ENCODE measurements at regions not wholly inside any gene's neighbourhood (a gene's known extent, or its start where the extent isn't known, plus 50 kb on each side); places are given as distances from the start of the nearest gene placed in this dataset.

DNA sequence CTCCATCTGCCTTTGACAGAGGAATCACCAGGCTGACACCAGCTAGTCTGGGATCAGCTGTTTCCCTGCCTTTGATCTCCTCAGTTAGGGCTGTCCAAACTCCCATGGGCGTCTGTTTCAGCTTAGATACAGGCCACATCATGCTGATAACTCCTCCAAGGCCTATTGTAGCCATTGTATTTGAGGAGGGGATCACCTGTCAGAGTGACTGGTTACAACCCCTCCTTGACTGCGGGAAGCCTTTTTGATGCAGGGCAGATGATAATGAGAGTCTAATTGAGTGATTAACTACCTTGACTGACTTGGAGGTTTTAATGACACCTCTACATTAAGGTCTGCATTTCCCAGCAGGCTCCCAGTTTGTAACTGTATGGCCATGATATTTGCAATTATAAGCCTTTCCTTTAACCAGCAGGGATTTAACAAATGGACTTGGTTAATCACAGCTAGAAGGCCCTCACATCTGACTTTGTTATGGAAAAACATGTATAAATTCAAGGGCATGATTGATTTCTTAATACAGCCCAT, 863.5 kb downstream of the KCNJ2 start:
- TF ChIP-seq TAF1 (IDR thresholded peaks at IDR 0.05; ENCODE audit: low read depth, low read length): no peak
- no peak for TF ChIP-seq POLR2A (IDR thresholded peaks at IDR 0.05; ENCODE audit: low read depth, low read length)
- no peak for TF ChIP-seq POU2F2 (IDR thresholded peaks at IDR 0.05; ENCODE audit: low read depth, low read length)
- no peak for TF ChIP-seq PAX5 (IDR thresholded peaks at IDR 0.05; ENCODE audit: insufficient read depth, low read length, severe bottlenecking)
- no peak for TF ChIP-seq SPI1 (IDR thresholded peaks at IDR 0.05; ENCODE audit: low read depth, low read length)
- TF ChIP-seq POLR2AphosphoS5 (IDR thresholded peaks at IDR 0.05; ENCODE audit: low read depth, low read length): no peak

DNA sequence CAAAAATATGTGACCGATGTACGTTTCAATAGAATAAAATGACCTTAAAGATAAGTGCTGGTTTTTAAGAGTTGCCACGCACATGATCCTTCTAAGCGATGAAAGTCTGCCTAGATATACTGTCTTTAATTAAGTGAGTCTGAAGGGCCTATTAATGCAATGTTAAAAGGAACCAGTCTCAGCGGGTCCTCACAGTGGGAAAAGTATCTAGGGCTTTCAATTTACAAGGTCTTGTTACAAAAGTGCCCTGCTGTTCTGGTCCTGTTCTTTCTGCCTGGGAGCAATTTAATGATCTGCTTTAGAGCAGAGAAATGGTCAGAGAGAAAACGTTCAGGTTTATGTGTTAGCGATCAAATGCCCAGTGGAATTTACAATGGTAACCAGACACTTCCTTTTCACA, 864.0 kb downstream of the KCNJ2 start:
- FAIRE-seq (no peak), DNase-seq (ENCODE audit: insufficient read length, low spot score) (no peak)
- no peak for TF ChIP-seq SPI1 (IDR thresholded peaks at IDR 0.05; ENCODE audit: low read depth, low read length)

More for the DNA sequence above, 863.5 kb downstream of the KCNJ2 start:
- FAIRE-seq: no peak
- no peak for DNase-seq (ENCODE audit: insufficient read length, low spot score)

DNA sequence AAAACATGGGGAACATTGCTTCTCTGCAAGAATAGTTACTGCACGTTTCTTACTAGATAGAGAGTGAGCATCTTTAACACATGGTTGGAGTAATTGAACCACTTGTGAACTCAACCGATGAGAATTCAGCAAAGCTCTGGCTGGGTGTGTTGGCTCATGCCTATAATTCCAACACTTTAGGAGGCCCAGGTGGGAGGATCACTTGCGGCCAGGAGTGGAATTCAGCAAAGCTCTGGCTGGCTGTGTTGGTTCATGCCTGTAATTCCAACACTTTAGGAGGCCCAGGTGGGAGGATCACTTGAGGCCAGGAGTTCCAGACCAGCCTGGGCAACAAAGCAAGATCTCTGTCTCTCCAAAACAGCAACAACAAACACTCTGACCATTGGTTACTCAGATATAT, 865.9 kb downstream of the KCNJ2 start:
- no peak for FAIRE-seq
- TF ChIP-seq POU2F2 (IDR thresholded peaks at IDR 0.05; ENCODE audit: low read depth, low read length) (no peak), POLR2A (IDR thresholded peaks at IDR 0.05; ENCODE audit: low read depth, low read length) (no peak), TAF1 (IDR thresholded peaks at IDR 0.05; ENCODE audit: low read depth, low read length) (no peak), SPI1 (IDR thresholded peaks at IDR 0.05; ENCODE audit: low read depth, low read length) (no peak), PAX5 (IDR thresholded peaks at IDR 0.05; ENCODE audit: insufficient read depth, low read length, severe bottlenecking) (no peak), POLR2AphosphoS5 (IDR thresholded peaks at IDR 0.05; ENCODE audit: low read depth, low read length) (no peak)

DNA sequence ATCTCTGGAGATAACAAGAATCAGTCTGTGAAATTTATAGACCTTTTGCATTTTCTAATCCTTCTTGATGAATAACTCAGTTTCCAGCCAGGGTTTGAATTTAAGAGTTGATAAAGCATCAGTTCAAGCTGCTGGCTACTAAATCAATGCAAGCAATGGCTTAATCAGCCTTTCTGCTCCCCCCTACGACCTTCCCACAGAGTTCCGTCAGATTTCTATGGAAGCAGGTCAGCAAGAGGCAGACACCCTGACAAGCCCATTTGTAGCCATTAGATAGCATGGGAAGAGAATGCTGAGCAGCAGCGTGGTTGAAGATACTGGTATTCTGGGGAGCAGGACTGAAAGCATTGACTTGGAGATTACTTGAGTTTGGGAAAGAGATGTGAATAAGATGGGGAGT, 868.1 kb downstream of the KCNJ2 start:
- TF ChIP-seq PAX5 (IDR thresholded peaks at IDR 0.05; ENCODE audit: insufficient read depth, low read length, severe bottlenecking) (no peak), TAF1 (IDR thresholded peaks at IDR 0.05; ENCODE audit: low read depth, low read length) (no peak), POU2F2 (IDR thresholded peaks at IDR 0.05; ENCODE audit: low read depth, low read length) (no peak), POLR2A (IDR thresholded peaks at IDR 0.05; ENCODE audit: low read depth, low read length) (no peak)
- DNase-seq (ENCODE audit: insufficient read length, low spot score) (no peak), FAIRE-seq (no peak)

More for the DNA sequence above, 865.9 kb downstream of the KCNJ2 start:
- DNase-seq (ENCODE audit: insufficient read length, low spot score): no peak

DNA sequence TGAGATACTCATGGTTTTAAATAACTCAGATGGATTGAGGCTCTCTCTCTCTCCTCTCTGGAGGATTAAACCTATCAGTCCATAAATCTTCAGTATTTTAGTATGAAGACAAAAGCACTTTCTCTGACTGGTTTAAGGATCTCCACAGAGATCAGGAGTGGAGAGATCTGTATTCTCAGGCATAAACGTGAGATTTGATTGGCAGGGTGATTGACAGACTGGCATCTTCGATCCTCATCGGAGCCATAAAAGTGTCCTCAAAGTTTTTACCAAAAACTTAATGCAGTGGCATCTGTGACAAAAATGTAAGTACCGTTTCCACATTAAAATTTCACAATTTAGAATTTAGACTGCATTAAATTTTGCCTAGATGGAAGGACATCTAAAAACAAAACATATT, 870.1 kb downstream of the KCNJ2 start:
- no peak for DNase-seq (ENCODE audit: insufficient read length, low spot score)
- TF ChIP-seq POU2F2 (IDR thresholded peaks at IDR 0.05; ENCODE audit: low read depth, low read length): no peak
- TF ChIP-seq POLR2AphosphoS5 (IDR thresholded peaks at IDR 0.05; ENCODE audit: low read depth, low read length): no peak
- no peak for TF ChIP-seq PAX5 (IDR thresholded peaks at IDR 0.05; ENCODE audit: insufficient read depth, low read length, severe bottlenecking)
- no peak for TF ChIP-seq TAF1 (IDR thresholded peaks at IDR 0.05; ENCODE audit: low read depth, low read length)
- TF ChIP-seq SPI1 (IDR thresholded peaks at IDR 0.05; ENCODE audit: low read depth, low read length): no peak
- TF ChIP-seq POLR2A (IDR thresholded peaks at IDR 0.05; ENCODE audit: low read depth, low read length): no peak

DNA sequence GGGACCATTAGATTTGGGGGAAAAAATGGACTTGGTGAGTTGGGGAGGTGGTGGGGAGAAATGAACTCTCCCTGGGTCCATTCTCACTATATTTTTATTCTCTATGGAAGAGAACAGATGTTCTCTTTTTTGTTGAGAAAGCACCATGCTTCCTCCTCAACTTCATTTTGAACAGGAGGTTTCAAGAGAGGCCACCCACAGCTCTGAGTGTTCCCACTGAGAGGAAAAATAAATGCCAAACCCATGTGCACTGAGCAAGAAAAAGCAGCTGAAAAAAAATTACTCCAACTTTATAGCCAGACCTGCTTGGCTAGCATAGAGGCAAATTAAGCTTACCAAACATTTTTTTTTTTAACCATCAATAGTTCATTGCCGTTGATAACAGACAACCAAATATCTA, 883.6 kb downstream of the KCNJ2 start:
- FAIRE-seq: no peak
- TF ChIP-seq PAX5 (IDR thresholded peaks at IDR 0.05; ENCODE audit: insufficient read depth, low read length, severe bottlenecking): no peak
- no peak for TF ChIP-seq POU2F2 (IDR thresholded peaks at IDR 0.05; ENCODE audit: low read depth, low read length)
- no peak for TF ChIP-seq SPI1 (IDR thresholded peaks at IDR 0.05; ENCODE audit: low read depth, low read length)
- no peak for TF ChIP-seq TAF1 (IDR thresholded peaks at IDR 0.05; ENCODE audit: low read depth, low read length)
- no peak for TF ChIP-seq POLR2AphosphoS5 (IDR thresholded peaks at IDR 0.05; ENCODE audit: low read depth, low read length)
- TF ChIP-seq POLR2A (IDR thresholded peaks at IDR 0.05; ENCODE audit: low read depth, low read length): no peak
- DNase-seq (ENCODE audit: insufficient read length, low spot score): no peak

More for the DNA sequence above, 870.1 kb downstream of the KCNJ2 start:
- FAIRE-seq: no peak

DNA sequence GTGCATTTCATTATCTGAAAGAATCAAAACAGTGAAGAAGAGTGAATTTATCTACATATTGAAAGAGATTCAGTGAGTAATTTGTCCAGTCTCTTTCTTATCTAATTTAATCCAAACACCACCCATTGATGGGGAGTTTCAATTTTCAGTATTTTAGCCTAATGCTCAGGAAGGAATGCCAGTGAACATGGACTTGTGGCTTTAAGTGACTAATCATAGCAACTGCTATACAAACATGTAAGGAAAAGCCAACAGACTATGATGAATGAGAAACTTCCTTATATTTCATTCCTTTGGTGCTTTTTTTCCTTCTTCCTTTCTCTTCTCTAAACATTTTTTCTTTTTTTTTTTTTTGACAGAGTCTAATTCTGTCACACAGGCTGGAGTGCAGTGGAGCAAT, 885.8 kb downstream of the KCNJ2 start:
- TF ChIP-seq PAX5 (IDR thresholded peaks at IDR 0.05; ENCODE audit: insufficient read depth, low read length, severe bottlenecking): no peak
- TF ChIP-seq POU2F2 (IDR thresholded peaks at IDR 0.05; ENCODE audit: low read depth, low read length): no peak
- no peak for DNase-seq (ENCODE audit: insufficient read length, low spot score)
- FAIRE-seq: no peak

DNA sequence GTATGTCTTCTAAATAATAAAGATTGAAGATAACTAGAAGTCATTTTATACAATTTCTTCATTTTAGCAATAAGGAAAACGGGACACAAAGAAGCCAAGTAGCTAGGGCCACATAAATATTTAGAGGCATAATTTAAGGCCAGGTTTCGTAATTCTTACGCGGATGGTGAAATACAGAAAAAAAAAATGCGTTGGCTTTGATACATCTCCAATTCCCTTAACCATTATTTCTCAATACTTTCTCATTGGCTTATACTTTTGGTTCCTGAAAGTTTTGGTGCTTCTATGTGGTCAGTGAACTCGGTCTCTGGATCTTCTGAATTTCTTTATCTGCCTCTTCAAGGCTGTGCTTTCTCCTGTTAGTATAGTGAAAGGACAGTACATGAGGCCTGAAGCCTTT, 888.1 kb downstream of the KCNJ2 start:
- TF ChIP-seq POU2F2 (IDR thresholded peaks at IDR 0.05; ENCODE audit: low read depth, low read length) (no peak), SPI1 (IDR thresholded peaks at IDR 0.05; ENCODE audit: low read depth, low read length) (no peak), POLR2AphosphoS5 (IDR thresholded peaks at IDR 0.05; ENCODE audit: low read depth, low read length) (no peak), TAF1 (IDR thresholded peaks at IDR 0.05; ENCODE audit: low read depth, low read length) (no peak), PAX5 (IDR thresholded peaks at IDR 0.05; ENCODE audit: insufficient read depth, low read length, severe bottlenecking) (no peak), POLR2A (IDR thresholded peaks at IDR 0.05; ENCODE audit: low read depth, low read length) (no peak)
- DNase-seq (ENCODE audit: insufficient read length, low spot score) (no peak), FAIRE-seq (no peak)

DNA sequence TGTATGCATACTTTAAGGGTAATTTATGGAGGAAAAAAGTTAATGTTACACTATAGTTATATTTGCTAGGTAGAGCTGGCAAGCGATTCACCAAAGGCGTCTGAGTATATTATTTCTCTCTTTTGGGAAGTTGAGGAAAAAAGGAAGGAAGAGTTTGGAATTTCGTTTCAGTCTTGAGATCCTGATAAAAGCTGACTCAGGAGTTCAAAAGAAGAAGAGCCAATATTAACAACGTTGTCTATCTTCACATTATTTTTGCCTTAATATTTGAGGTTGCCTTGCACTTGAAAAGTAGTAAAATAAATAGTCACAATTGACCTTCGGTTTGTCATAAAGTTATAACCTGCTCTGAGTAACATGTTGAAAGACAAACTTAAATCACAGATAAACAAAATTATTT, 888.6 kb downstream of the KCNJ2 start:
- no peak for TF ChIP-seq POU2F2 (IDR thresholded peaks at IDR 0.05; ENCODE audit: low read depth, low read length)
- no peak for TF ChIP-seq POLR2AphosphoS5 (IDR thresholded peaks at IDR 0.05; ENCODE audit: low read depth, low read length)
- FAIRE-seq: no peak
- no peak for DNase-seq (ENCODE audit: insufficient read length, low spot score)

DNA sequence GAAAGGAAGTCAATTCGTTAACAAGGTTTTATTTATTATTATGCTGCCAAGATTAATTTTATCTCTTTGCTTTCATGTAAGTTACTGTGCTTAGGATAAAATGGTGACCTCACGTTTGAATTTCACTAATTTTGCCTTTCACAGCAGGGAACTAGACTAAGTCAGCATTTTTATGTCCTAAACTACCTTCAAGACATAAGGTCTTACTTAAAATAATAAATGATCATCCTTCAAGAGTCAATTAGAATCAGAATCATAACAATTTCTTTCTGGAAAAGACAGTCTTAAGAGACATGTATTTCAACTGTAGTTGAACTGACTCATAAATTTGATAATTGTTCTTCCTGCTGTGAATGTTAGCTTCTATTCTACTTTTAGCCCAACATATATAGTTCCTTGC, 893.8 kb downstream of the KCNJ2 start:
- no peak for FAIRE-seq
- no peak for DNase-seq (ENCODE audit: insufficient read length, low spot score)
- TF ChIP-seq PAX5 (IDR thresholded peaks at IDR 0.05; ENCODE audit: insufficient read depth, low read length, severe bottlenecking) (no peak), SPI1 (IDR thresholded peaks at IDR 0.05; ENCODE audit: low read depth, low read length) (no peak), TAF1 (IDR thresholded peaks at IDR 0.05; ENCODE audit: low read depth, low read length) (no peak), POU2F2 (IDR thresholded peaks at IDR 0.05; ENCODE audit: low read depth, low read length) (no peak), POLR2A (IDR thresholded peaks at IDR 0.05; ENCODE audit: low read depth, low read length) (no peak), POLR2AphosphoS5 (IDR thresholded peaks at IDR 0.05; ENCODE audit: low read depth, low read length) (no peak)

DNA sequence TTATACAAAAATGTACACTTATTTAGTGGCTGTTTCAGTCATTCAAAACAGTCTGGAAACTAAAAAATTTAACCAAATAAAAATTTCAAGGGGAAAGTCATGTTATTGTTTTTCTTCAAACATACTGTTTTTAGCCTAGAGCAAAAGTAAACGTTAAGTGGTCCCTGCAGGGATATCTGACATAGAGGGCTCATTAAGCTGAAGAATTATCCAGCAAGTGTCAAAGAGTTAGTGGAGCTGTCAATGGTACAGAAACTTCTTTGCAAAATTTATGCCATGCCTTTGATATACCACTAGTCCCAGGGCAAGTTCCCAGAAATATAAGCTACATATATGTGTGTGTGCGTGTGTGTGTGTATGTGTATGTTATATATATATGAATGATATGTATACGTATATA, 894.2 kb downstream of the KCNJ2 start:
- no peak for TF ChIP-seq PAX5 (IDR thresholded peaks at IDR 0.05; ENCODE audit: insufficient read depth, low read length, severe bottlenecking)
- no peak for TF ChIP-seq POLR2A (IDR thresholded peaks at IDR 0.05; ENCODE audit: low read depth, low read length)
- TF ChIP-seq POLR2AphosphoS5 (IDR thresholded peaks at IDR 0.05; ENCODE audit: low read depth, low read length): no peak
- TF ChIP-seq SPI1 (IDR thresholded peaks at IDR 0.05; ENCODE audit: low read depth, low read length): no peak
- TF ChIP-seq POU2F2 (IDR thresholded peaks at IDR 0.05; ENCODE audit: low read depth, low read length): no peak
- no peak for TF ChIP-seq TAF1 (IDR thresholded peaks at IDR 0.05; ENCODE audit: low read depth, low read length)
- FAIRE-seq (no peak), DNase-seq (ENCODE audit: insufficient read length, low spot score) (no peak)
